ENCODE measurements at regions not wholly inside any gene's neighbourhood (a gene's known extent, or its start where the extent isn't known, plus 50 kb on each side); places are given as distances from the start of the nearest gene placed in this dataset.

GRCh38 chr14:97230051-97230450, 432.9 kb downstream of the VRK1 start:
- DNase-seq (ENCODE audit: low read depth, low spot score) = no peak
- no peak overlapping the region for H3K4me3 ChIP-seq (ENCODE audit: low read depth, low read length)
- no peak for TF ChIP-seq CTCF (IDR thresholded peaks at IDR 0.05; ENCODE audit: insufficient read depth, low read length, missing control alignments)
- ChIA-PET CTCF (no interaction called here), POLR2A (no interaction called here)

- DNase-seq (ENCODE audit: low read depth, low spot score) = no peak
- POLR2A ChIA-PET = no interaction called here
- TF ChIP-seq CTCF (IDR thresholded peaks at IDR 0.05; ENCODE audit: insufficient read depth, low read length, missing control alignments) = no peak
These were observed 436.3 kb downstream of the VRK1 start for GRCh38 chr14:97233319-97233985.

GRCh38 chr14:97246648-97247047, 449.5 kb downstream of the VRK1 start:
- no peak overlapping the region for H3K4me3 ChIP-seq (ENCODE audit: low read depth, low read length)
- ChIA-PET CTCF (no interaction called here), POLR2A (no interaction called here)
- DNase-seq (ENCODE audit: low read depth, low spot score) = no peak
- TF ChIP-seq CTCF (IDR thresholded peaks at IDR 0.05; ENCODE audit: insufficient read depth, low read length, missing control alignments) = no peak

More at GRCh38 chr14:97233319-97233985, 436.3 kb downstream of the VRK1 start:
- CTCF ChIA-PET = no interaction called here
- H3K4me3 ChIP-seq (ENCODE audit: low read depth, low read length) = no peak overlapping the region

- ChIA-PET CTCF (no interaction called here), POLR2A (no interaction called here)
- TF ChIP-seq CTCF (IDR thresholded peaks at IDR 0.05; ENCODE audit: insufficient read depth, low read length, missing control alignments) = no peak
- no peak overlapping the region for H3K4me3 ChIP-seq (ENCODE audit: low read depth, low read length)
- no peak for DNase-seq (ENCODE audit: low read depth, low spot score)
These were observed 451.8 kb downstream of the VRK1 start for GRCh38 chr14:97248973-97249372.

- no peak overlapping the region for H3K4me3 ChIP-seq (ENCODE audit: low read depth, low read length)
- no peak for DNase-seq (ENCODE audit: low read depth, low spot score)
- CTCF ChIA-PET = no interaction called here
- POLR2A ChIA-PET = no interaction called here
- no peak for TF ChIP-seq CTCF (IDR thresholded peaks at IDR 0.05; ENCODE audit: insufficient read depth, low read length, missing control alignments)
These were observed 453.7 kb downstream of the VRK1 start for GRCh38 chr14:97250931-97251330.

GRCh38 chr14:97251491-97252155, 454.4 kb downstream of the VRK1 start:
- no peak for DNase-seq (ENCODE audit: low read depth, low spot score)
- TF ChIP-seq CTCF (IDR thresholded peaks at IDR 0.05; ENCODE audit: insufficient read depth, low read length, missing control alignments) = no peak
- POLR2A ChIA-PET = no interaction called here
- CTCF ChIA-PET = no interaction called here
- no peak overlapping the region for H3K4me3 ChIP-seq (ENCODE audit: low read depth, low read length)

Data from AG04449 (cell line).